NCI-H446 (cell line): ENCODE measurements at regions not wholly inside any gene's neighbourhood (a gene's known extent, or its start where the extent isn't known, plus 50 kb on each side); places are given as distances from the start of the nearest gene placed in this dataset.

ENCODE experiments used
- DNase-seq, 2 experiments: peaks; one replicate each; lab custom pipeline; 2025; lab: John Stamatoyannopoulos, UW

DNA sequence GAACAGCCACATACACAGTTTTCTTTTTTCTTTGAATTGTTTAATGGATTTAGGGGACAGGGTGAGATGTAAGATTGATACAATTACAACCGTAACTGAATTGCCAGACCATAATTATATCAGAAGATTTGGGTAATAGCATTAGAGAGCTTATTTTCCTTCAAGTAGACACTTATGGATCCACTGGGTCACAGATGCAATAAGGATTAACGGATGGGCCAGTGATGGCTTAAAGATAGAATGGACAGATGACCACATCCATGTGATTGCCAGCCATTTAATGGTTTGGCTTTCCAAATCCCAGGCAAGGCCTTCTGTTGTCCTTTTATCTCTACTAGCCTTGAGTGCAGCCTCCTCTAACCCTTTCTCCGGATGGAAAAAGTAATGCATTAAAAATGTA is 94.7 kb upstream of the NUDT12 start:
- DNase-seq, result no peak

DNA sequence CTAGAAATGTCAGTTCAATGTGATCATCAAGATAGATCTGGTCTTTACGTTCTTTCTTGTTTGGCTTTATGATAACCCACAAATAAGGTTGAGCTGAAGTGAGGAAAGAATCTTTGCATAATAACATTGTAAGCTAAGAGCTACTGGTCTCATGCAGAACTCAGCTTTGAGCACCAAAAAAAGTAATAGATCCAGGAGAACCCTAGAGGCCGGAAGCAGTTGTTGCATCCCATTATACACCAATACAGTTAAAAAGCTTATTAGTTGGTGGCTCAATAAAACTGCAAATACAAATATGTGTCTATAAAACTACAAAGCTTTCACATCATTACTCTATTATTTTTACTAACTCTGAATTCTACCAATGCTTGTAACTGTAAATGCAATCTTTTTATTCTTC is 85.5 kb upstream of the NUDT12 start:
- DNase-seq, result no peak

DNA sequence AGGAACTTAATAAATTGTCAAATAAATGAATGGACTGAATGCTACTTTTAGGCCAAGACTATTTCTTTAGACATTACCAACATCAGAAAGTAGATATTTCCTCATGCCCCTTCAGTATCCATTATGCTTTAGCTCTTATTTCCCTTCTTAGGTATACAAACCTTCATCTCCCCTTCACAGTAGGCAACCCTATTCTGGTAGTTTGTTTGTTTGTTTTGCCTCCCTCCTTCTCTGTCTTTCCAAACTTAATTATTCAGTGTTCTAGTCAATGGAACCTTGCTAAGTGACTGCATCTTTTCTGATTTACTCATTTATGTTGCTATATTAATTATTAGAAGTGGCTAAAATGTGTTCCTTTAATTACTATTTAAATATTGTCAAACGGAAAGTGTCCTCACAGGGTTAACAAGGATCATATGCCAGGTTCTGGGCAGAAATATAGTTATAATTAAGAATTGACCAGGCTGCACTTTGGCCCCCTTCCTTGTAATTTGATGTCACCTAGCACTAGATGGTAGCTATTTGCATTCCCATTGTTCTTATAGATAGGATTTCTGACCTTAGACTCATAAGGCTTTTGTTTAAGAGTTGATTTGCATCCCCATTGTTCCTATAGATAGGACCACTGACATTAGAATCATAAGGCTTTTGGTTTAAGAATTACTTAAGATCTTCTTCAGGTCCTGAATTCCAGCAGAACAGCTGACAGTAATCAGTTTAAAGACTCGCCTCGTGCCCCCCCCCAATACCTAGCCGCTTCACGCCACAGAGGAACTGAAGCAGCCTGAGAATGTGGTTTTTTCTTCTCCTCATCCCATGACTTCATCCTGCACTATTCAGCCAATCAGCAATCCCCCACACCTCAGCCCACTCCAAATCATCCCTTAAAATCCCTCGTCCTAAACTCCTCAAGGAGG is 84.4 kb upstream of the NUDT12 start:
- DNase-seq, result no peak

DNA sequence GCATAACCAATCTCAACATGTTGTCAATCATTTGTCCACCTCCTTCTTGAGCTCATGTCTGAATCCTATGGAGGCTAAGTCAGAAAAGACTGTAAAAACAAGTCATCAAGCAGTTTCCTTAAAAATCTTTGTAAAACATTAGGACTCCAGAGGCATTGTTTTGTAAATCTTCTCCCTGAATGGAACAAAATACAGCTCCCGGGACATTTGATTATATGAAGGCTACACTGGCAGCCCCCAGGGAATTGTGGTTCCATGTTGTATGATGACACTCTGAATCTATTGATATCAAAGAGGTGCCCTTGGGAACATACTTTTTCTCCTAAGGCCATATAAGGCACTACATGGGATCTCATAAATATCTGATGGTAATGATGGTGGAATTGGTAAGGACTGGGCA is 83.2 kb upstream of the NUDT12 start:
- DNase-seq, result no peak

DNA sequence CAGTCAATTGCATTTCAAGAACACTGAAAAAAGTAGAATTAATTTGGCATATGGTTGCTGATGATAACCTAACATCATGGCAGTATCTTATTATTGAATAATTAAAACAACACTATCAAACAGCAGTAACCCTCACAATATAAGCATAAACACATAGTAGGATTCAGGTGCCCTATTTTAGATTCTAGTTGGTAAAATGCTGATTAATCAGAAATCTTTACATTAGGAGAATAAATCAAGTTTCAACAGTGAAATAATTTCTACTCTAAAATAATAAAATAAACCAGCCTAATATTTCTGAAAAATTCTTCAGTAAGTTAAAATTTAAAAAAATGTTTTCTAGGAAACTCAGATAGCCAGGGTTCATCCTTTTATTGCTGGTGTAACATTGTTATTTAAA is 76.4 kb upstream of the NUDT12 start:
- no peak for DNase-seq

DNA sequence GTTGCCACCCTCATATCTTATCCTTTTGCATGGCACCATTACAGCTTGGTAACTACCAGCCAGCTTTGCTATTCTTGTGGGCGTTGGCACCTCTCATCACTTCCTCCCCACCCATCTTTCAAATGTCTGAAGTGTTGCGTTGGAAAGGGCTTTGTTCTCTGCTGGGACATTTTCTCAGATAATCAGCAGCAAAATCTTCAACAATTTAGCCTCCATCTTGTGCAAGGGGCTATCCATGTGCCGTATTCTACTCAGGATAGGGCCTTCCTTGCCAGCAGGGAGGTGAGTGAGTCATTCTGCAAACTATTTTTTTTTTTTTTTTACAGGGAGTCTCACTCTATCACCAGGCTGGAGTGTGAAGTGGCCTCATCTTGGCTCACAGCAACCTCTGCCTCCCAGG is 62.1 kb upstream of the NUDT12 start:
- DNase-seq, result no peak

DNA sequence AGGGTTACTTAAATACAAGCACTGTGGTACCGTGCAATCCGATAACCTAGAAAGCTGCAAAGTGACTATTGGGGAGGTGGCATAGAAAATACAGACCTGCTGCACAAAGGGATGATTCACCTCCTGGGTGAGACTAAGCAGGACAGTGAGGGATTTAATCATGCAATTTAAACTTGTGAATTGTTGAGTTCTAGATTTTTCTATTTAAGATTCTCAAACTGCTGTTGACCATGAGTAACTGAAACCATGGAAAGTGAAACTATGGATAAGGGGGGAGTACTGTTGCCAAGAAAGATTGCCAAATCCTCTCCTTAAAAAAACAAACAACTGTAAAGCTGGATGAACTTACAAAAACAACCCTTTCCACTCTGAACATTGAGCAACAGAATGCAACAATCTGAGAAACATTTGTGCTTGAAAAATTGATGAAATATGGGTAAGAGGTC is 61.5 kb upstream of the NUDT12 start:
- DNase-seq, result no peak

DNA sequence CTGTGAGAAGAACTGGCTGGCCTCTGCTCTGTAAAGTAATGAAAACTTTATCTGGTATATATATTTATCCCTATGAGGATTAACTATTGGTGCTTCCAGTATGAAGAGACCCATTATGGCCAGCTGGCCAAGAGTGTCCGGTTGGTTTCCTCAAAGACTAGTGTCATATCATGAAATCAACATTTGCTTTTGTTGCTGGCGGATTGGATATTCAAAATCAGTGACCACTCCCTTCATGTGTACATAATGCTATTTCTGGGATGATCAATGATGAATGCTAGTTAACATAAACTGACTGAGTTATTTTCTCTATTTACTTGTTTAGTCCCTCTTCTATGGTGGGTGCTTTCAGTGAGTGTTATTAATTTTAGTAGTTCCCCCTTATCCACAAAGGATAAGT is 60.8 kb upstream of the NUDT12 start:
- no peak for DNase-seq

DNA sequence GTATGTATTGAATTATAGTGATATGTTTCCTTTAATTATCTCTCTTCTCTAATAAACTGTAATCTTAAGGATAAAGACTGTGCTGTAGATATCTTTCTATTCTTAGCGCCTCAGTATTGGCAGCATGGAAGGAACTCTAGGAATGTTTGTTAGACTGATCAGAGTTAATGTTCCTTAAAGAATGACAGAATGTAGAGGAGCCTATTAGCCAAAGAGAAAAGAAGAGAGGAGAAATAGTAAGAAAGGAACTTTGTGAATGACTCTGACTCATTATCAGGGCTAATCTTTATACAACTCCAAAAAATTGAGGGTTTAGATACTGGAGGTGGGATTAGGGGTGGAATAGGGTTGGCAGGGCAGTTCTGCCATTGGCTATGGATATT is 59.0 kb upstream of the NUDT12 start:
- no peak for DNase-seq

DNA sequence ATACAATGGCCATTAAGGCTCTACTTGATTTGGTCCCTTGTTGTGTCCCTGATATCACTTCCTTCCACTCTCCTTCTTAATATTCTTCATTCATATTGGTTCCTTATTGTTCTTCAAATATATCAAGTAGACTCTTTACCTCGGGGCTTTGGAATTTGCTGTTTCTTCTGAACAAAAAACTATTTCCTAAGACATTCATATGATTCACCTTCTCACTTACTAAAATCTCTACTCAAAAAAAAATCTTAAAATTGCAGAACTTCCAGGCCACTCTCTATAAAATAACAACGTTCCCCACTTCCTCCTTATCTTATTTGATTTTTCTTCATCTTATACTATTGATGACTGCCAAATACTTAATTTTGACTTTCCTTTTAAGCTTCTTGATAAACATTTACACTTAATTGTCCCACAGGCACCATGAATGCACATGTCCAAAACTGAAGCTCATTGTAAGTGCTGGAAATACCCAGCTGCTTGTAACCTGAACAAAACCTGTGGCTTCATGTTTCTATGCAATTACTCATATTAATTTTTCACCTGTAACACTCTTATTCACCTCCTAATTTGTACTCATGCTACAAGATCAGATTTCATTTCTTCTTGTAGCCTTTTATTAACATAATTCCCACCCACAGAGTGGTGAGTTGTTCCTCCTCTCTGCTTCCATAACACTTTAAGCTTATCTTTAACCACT is 58.4 kb upstream of the NUDT12 start:
- DNase-seq, result no peak

DNA sequence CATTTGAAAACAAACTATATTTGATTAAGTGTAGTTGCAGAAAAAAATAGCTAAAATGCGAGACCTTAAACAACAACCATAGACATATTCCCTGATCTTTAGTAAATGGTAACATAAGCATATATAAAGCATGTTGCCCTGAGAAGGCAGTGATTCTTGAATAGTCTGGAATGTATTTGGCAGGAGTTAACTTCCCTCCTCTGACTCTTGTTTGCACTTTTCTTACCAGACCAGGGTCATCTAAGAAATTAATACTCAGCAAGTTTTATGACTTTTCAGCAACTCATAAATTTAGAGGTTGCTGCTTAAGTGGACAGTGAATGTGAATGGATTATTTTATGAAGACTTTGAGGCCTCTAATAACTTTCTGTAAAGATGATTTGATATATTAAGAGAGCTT is 55.3 kb upstream of the NUDT12 start:
- no peak for DNase-seq

DNA sequence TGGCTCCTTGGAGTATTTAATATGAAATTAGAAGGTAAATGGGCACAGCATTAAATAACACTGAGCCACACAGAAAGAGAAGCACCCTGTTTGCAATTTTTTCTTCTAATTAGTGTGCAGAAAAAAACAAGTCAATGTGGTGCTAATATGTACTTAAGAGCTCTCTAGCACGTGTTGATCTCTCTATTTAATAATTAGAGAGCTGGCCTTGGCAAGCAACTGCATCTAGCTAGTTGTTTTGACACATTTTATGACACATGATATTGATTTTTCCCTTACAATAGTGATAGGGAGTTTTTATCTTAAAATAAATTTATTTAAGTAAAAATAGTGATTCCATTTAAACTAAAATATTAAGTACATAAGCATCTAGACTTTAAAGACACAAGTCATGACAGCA is 54.5 kb upstream of the NUDT12 start:
- DNase-seq, result peak in 1 of 2 experiments; percentile 16

DNA sequence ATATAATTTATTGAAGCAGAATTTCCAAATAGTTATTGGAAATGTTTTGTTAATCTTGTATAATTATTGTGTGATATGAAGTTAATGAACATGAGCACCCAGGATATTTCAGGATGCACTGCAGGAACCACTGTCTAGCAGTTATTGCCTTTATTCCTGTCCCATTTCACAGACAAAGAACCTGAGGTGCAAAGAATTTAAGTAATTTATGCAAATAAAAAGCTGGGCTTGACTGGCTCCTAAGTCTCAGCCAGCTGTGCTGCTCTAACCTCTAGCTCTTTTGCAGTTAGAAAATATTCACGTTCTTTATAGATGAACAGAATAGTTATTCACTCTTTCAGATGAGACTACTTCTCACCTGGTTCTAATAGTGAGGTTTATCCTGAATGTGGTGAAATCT is 50.0 kb upstream of the NUDT12 start:
- no peak for DNase-seq
